Right cardiac atrium (tissue), 5 donors: ENCODE measurements at regions not wholly inside any gene's neighbourhood (a gene's known extent, or its start where the extent isn't known, plus 50 kb on each side); places are given as distances from the start of the nearest gene placed in this dataset.

Experiments
- ATAC-seq, 2 donors: fragments of 200-7000 bp; cut with Tn5 transposase; one replicate each; pipeline versions ENCODE4 v1.8.0 to v1.9.1; 2020; ENCODE audit warnings: moderate library complexity in 2 of 2, mild to moderate bottlenecking in 1 of 2
- DNase-seq, 3 donors: peaks; one replicate each; pipeline ENCODE4 v3.0.0-alpha.2; 2020
- H3K27ac ChIP-seq: one replicate; pipeline ENCODE4 v1.5.1; 2013; ENCODE audit warnings: mild to moderate bottlenecking, low read length, control low read depth, moderate library complexity
- H3K27me3 ChIP-seq: one replicate; pipeline ENCODE4 v1.6.1; 2013; ENCODE audit not compliant: control insufficient read depth, insufficient read depth
- H3K4me1 ChIP-seq: one replicate; pipeline ENCODE4 v1.6.1; 2013; ENCODE audit warnings: low read length; ENCODE audit not compliant: control insufficient read depth, insufficient read depth
- H3K4me3 ChIP-seq: one replicate; pipeline ENCODE4 v1.5.1; 2013; ENCODE audit warnings: low read length, control low read depth
- H3K9me3 ChIP-seq: one replicate; pipeline ENCODE4 v1.6.1; 2013; ENCODE audit warnings: low read length; ENCODE audit not compliant: control insufficient read depth
- WGBS: extraction: QIAGEN DNeasy Blood & Tissue Kit; methylation state at CpG from one replicate; pipeline ENCODE4 v1.1.7; 2013; 5-methylcytosine and 5-hydroxymethylcytosine counted together
- intact Hi-C, 4 donors: fragments of 100-400 bp; cut with DNase I; formaldehyde crosslinking; loops; one replicate each; pipeline versions ENCODE4 v1.11.0 to v1.14.0; 2022 to 2023
- donor health status: healthy with polysubstance abuse.
- donor health status: DM: no; HTN: yes; CAD: no.
- donor health status: DM: no; HTN: no; CAD: no.
- donor health status: DM: no; HTN: yes; CAD: no; lungs with severe emphysema.
- donor health status: DM: yes; HTN: yes; CAD: no.

DNA sequence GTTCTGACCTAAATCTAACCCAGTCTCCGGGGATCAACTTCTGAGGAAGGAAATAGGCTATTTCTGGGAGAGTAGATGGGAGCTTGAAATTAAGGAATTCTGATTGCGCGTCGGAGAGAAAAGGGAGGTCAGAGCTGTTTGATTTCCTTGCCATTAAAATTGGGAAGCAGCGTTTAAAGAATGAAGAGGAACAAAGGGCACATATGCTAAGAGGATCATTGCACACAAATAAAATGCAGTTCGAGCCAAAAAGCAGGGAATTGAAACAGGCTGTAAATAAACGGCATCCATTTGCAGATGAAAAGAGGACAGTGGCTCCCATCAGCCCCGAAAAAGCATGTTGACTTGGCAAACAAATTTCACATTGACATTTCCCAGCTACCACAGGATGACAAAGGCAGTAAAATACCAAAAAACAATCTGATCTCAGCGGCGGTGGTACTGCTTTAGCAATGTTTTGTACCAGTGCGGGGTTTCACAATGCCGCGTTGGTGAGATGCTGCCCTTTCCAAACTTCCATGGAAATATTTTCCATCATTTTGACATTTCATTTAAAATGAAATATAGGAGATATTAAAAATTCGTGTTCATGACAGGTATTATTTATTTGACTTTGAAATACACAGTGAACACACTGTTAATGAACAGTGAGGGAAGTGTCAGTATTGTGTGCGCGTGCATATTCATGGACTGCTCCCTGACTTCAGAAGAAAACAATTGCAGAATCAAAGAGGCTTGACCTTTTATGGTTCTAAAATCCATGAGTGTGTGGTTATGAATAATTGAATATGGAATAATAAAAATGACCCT is 108.8 kb downstream of the SQOR start:
- 48% methylated on average over 16 of the region's 16 CpGs for WGBS
- intact Hi-C loops = no loop called here
- no peak overlapping the region for H3K4me3 ChIP-seq
- H3K27ac ChIP-seq = no peak overlapping the region
- DNase-seq (no peak), ATAC-seq (no peak)
- H3K27me3 ChIP-seq = no peaks in the 10 kb centered on the region
- no peaks in the 10 kb centered on the region for H3K9me3 ChIP-seq
- H3K4me1 ChIP-seq = no peaks in the 10 kb centered on the region

DNA sequence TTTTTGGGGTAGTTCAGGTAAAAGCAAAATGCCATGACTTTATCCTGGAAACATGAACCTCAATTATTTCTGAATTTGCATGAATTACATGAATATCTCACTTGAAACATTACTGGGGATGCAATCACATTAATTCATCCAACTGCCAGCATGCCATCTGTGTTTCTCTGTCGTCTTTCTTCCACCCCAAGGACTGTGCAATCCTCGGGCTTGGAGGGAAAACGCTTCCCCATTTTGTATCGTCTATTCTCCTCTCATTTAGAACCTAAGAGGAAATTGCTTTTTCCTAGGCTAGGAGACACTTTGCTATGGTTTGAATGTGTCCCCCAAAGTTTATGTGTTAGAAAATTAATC is 109.4 kb downstream of the SQOR start:
- DNase-seq (no peak), ATAC-seq (no peak)
- 66% methylated on average over 4 of the region's 4 CpGs for WGBS
- H3K4me1 ChIP-seq = no peaks in the 10 kb centered on the region
- no peaks in the 10 kb centered on the region for H3K27me3 ChIP-seq
- H3K4me3 ChIP-seq = no peak overlapping the region
- H3K9me3 ChIP-seq = no peaks in the 10 kb centered on the region
- no peak overlapping the region for H3K27ac ChIP-seq
- intact Hi-C loops = no loop called here

DNA sequence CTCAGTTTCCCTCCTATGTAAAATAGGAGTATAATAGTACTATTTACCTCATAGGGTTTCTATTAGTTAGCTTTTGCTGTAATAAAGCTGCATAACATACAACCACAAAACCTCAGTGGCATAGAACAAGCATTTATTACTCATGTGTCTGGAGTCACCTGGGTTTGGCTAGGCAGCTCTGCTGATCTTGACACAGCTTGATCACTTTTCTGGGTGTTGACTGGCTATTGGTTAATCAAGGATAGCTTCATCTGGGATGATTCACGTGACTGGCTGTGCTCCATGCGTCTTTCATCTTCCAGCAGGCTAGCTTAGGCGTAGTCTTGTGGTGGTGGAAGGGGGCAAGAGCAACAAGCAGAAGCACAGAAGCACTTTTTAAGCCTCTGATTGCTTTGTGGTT is 112.6 kb downstream of the SQOR start:
- WGBS = 73% methylated on average over 3 of the region's 3 CpGs
- ATAC-seq (no peak), DNase-seq (no peak)
- no peak overlapping the region for H3K27ac ChIP-seq
- intact Hi-C loops = no loop called here
- no peak overlapping the region for H3K4me3 ChIP-seq
- H3K4me1 ChIP-seq = no peaks in the 10 kb centered on the region
- H3K27me3 ChIP-seq = no peaks in the 10 kb centered on the region
- no peaks in the 10 kb centered on the region for H3K9me3 ChIP-seq

DNA sequence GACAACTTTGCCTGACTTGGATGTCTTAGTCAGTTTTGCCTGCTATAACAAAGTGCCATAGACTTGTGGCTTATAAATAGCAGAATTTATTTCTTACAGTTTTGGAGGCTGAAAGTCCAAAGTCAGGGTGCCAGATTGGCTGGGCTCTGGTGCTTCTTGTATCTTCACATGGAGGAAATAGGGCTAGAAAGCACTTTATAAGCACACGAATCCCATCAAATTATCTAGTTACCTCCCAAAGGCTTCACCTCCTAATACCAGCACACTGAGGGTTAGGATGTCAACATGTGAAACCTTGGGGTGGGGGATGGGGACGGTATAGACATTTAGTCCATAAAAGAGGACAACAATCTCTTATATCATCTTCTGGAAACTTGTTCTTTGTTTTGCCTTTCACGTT is 116.8 kb downstream of the SQOR start:
- no peak for DNase-seq
- H3K27me3 ChIP-seq = no peaks in the 10 kb centered on the region
- no peak for ATAC-seq
- no peak overlapping the region for H3K27ac ChIP-seq
- no peak overlapping the region for H3K4me3 ChIP-seq
- intact Hi-C loops = no loop called here
- H3K4me1 ChIP-seq = no peaks in the 10 kb centered on the region
- H3K9me3 ChIP-seq = no peaks in the 10 kb centered on the region
- 55% methylated on average over 3 of the region's 3 CpGs for WGBS

DNA sequence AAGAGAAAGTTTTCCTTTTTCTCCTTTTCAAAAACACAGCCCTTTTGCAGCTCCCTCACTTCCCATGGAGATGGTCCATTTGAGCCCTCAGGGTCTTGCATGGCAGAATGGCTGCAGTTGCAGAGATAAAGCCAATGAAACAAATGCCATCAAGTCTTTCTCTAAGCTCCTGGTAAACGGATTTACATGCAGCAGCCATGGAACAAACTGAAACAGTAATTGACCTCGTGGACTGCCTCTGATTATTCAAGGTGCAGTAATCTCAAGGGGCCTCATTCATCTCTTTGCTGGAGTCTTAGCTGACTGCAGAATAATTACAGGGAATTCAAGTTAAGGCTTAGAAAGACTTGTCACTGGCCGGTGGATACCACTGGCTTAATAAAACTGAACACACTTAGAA is 125.1 kb downstream of the SQOR start:
- no peak for ATAC-seq
- 49% methylated on average over 3 of the region's 3 CpGs for WGBS
- Histone ChIP-seq H3K27ac (no peak overlapping the region), H3K9me3 (no peaks in the 10 kb centered on the region), H3K4me1 (no peaks in the 10 kb centered on the region), H3K4me3 (no peak overlapping the region), H3K27me3 (no peaks in the 10 kb centered on the region)
- intact Hi-C loops = no loop called here
- DNase-seq = no peak

DNA sequence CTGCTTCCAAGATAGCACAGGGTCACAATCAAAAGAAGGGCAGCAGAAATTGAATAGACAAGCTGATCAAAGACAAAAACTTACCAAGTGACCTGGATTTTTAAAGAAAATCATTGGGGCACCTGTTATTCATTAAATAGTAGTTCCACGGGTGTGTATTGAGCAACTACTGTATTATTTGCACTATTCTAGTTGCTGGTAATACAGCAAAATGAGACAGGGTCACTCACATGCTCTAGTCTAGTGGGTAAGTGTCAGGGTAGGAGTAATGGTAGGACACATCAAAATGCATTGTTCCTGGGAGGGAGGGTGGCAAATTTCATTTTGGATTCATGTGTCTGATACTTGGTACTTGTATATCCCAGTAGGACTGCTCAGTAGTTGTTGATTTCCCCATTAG is 127.9 kb downstream of the SQOR start:
- intact Hi-C loops = no loop called here
- Histone ChIP-seq H3K9me3 (no peaks in the 10 kb centered on the region), H3K4me3 (no peak overlapping the region), H3K4me1 (no peaks in the 10 kb centered on the region), H3K27me3 (no peaks in the 10 kb centered on the region), H3K27ac (no peak overlapping the region)
- no peak for DNase-seq
- ATAC-seq = no peak
- WGBS = 83% methylated on average over 1 of the region's 1 CpG

DNA sequence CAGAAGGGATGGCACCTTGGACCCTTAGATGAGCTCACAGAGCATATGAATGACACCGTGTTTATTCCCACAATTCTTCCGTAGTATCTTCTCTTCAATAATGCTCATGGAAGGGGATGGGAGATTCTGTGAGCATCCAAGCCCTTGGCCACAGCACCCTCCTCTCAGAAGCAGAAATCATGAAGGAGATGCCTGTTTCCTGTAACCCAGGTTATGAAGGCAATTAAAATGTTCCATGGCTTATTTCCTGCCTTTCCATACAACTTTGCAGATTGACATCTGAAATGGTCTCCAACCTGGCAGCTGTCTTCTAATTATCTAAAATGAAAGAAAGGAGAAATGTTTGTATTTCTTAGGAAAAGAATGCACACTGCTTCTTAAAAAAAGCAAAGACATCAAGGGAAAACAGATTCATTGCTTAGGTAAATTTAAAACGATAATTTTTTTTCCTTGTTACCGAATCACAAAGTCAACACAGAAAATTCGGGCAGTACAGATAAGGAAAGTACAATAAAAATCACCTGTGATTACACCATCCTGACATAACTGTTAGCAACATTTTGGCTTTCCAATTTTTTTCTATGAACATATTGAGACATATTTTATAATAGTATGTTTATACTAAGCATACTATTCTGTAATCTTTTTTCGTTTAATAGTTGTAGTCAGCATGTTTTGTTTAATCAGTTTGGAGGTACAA is 128.5 kb downstream of the SQOR start:
- H3K27me3 ChIP-seq = no peaks in the 10 kb centered on the region
- ATAC-seq = no peak
- no peaks in the 10 kb centered on the region for H3K9me3 ChIP-seq
- 85% methylated on average over 6 of the region's 6 CpGs for WGBS
- intact Hi-C loops = no loop called here
- no peaks in the 10 kb centered on the region for H3K4me1 ChIP-seq
- no peak for DNase-seq
- no peak overlapping the region for H3K4me3 ChIP-seq
- H3K27ac ChIP-seq = no peak overlapping the region

DNA sequence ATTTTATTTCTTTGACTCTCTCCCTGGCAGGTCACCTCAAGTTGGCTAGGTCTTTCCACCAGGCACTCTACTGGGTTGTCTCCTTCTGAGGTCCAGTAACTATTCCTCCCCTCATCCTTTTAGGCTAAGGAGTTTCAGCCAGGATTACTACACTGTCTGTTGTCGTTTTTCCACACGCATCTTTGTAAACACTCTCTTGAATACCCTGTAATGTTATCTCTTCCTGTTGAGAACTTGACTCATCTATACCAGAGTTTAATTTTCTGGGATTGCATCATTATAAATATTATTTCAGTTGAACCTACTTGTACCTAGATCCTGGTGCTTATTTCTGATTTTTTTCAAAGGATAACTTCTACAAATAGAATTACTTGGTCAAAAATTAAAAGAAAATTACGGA is 138.3 kb downstream of the SQOR start:
- Histone ChIP-seq H3K9me3 (no peaks in the 10 kb centered on the region), H3K27me3 (no peaks in the 10 kb centered on the region), H3K4me3 (no peak overlapping the region), H3K27ac (no peak overlapping the region), H3K4me1 (no peaks in the 10 kb centered on the region)
- DNase-seq (no peak), ATAC-seq (no peak)
- 70% methylated on average over 3 of the region's 3 CpGs for WGBS
- intact Hi-C loops = no loop called here

DNA sequence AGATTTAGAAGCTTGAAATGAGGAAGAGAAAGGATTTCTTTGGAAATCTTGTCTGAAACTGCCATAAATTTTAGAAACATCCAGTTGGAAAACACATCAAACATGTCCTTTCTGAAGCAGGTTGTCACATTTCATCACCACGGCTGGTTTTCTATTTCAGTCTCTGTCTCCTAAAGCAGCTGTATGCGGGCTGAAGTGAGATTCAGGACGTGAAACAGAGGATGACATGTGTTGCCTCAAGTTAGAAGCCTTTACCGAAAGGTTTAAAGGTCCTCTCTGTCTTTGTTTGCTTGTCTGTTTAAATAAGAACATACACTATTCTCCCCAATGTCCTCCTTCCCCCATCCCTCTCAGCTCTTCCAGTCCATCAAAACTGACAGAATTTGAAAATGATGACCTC is 141.9 kb downstream of the SQOR start:
- ATAC-seq (no peak), DNase-seq (no peak)
- WGBS = 48% methylated on average over 4 of the region's 4 CpGs
- intact Hi-C loops = no loop called here
- Histone ChIP-seq H3K4me1 (no peaks in the 10 kb centered on the region), H3K4me3 (no peak overlapping the region), H3K27me3 (no peaks in the 10 kb centered on the region), H3K9me3 (no peaks in the 10 kb centered on the region), H3K27ac (no peak overlapping the region)

DNA sequence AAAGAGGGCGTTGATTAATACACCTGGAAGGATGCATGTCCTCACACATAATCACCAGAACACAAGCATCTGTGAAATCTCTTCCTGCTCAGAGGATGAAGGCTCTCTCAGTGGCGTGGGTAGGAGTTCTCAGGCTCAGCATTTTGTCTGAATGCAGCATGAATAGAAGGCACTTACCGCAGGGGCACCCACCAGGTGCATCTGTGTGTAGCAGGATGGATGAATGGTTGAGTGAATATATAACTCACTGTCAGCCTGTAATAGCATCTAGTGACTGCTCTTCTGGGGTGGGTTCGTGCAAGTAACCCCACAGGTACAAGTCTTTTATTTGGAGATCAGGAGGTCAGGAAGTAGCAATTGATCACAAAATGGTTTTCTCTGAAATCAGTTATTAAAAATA is 143.0 kb downstream of the SQOR start:
- Histone ChIP-seq H3K27ac (no peak overlapping the region), H3K27me3 (no peaks in the 10 kb centered on the region), H3K9me3 (no peaks in the 10 kb centered on the region), H3K4me3 (no peak overlapping the region), H3K4me1 (no peaks in the 10 kb centered on the region)
- intact Hi-C loops = no loop called here
- WGBS = 84% methylated on average over 4 of the region's 4 CpGs
- no peak for DNase-seq
- ATAC-seq = no peak

DNA sequence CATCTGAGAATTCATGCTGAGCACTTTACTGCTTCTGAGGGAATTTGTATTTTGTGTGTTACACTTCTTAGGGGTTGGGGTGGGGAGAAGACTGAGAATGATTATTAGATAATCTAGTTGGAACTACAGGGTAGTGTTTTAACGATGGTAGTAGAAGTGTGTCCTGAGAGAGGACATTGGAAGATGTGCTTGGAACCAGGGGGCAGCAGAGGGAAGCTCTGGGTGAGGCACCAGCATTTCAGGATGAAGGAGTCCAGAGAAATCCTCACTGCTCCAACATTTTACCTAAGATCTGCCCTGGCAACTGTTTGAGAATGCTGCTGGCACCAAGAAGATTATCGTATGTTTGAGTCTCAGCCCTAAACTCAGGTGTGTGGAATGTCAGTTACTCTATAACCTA is 145.5 kb downstream of the SQOR start:
- no peaks in the 10 kb centered on the region for H3K4me1 ChIP-seq
- ATAC-seq = no peak
- no peaks in the 10 kb centered on the region for H3K27me3 ChIP-seq
- no peaks in the 10 kb centered on the region for H3K9me3 ChIP-seq
- 79% methylated on average over 2 of the region's 2 CpGs for WGBS
- H3K4me3 ChIP-seq = no peak overlapping the region
- H3K27ac ChIP-seq = no peak overlapping the region
- intact Hi-C loops = no loop called here
- DNase-seq = no peak
